HS-5 (cell line): ENCODE measurements at regions not wholly inside any gene's neighbourhood (a gene's known extent, or its start where the extent isn't known, plus 50 kb on each side); places are given as distances from the start of the nearest gene placed in this dataset.

Experiments used
- DNase-seq: peaks from one replicate; pipeline ENCODE4 v3.0.0-alpha.2; 2012; ENCODE audit warnings: low read depth

DNA sequence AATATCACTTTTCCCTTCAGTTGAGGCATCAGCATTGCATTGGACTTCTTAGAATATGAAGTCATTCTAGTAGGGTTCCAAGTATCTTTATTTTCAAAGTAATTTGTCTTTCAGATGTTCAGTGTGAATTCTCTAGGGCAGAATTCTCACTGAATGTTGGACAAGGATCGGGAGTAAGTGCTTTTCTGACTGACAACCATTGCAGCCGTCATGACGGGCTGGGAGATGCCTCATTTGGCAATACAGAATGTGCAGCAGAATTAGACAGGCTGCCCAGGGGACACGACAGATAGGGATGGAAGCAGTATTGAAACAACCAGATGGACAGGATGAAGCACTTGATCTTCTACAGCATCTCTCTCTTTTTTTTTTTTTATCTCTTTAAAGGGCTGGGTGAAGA is 129.0 kb downstream of the ICE1 start:
- no peak for DNase-seq

DNA sequence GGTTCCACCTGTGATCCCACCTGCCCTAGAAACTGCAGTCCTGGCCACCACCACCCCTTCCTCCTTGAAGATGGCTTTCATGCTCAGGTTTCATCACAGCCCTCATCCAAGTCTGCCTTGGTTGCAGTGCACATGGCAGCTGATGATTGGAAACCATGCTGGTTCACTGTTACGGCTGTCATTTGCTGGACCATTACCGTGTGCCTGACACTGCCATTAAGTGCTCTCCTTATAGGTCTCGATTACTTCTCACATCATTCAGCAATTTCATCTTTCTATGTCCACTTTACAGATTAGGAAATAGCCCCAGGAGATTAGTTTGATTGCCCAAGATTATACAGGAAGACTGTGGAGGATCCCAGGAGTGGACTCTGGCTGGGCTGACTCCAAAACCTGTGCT is 123.9 kb downstream of the ICE1 start:
- no peak for DNase-seq

DNA sequence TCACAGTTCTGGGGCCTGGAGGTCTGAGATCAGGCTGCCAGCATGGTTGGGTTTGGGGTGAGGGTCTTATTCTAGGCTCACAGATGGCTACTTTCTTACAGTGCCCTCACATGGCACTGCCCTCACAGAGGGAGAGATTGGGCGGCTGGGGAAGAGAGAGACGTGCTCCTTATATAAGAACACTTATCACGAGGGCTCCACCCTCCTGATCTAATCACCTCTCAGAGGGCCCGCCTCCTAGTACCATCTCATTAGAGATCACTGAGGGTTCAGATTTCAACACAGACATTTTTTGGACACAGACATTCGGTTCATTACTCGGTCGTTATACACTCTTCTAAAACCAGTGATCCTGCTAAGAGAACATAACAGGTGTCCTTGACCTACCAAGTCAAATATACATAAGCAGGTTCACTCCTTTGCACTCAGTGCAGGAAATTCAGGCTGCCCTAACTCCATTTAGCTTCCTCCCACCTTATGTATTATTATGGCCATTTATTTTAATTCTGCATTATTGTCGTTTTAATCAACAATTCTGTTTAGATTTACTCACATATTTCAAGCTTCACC is 121.7 kb downstream of the ICE1 start:
- no peak for DNase-seq

DNA sequence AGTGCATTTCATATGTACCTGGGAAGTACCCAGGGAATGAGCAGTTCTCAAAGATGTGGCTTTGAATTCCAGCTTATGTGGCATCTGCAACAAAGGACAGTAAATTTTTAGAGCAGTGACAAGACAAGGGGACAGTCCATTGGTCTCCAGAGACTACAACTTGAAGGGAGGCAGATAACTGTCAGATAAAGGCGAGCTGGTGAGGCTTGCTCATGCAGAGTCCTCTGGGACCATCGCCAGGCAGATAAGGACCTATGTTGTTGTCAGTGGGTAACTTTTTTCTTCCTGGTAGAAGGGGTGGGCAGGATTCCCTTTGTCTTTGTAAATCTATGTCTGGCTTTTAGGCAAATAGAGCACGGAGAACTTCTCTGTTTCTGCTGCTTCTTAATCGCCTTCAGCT is 120.2 kb downstream of the ICE1 start:
- DNase-seq = no peak

DNA sequence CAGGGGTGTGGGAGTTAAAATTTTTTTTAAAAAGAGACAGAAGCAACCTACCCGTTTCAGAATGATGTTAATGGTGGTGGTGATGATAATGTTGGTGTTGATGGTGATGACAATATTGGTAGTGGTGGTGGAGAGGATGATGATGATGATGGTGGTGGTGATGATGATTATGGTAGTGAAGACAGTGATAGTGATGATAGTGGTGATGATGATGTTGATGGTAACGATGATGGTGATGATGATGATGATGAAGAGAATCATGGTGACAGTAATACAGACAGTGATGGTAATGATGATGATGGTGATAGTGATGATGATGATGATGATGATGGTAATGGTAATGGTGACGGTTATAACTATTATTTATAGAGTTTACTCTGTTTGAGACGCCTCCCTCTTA is 117.6 kb downstream of the ICE1 start:
- DNase-seq = no peak
